ENCODE measurements at regions not wholly inside any gene's neighbourhood (a gene's known extent, or its start where the extent isn't known, plus 50 kb on each side); places are given as distances from the start of the nearest gene placed in this dataset.

DNA sequence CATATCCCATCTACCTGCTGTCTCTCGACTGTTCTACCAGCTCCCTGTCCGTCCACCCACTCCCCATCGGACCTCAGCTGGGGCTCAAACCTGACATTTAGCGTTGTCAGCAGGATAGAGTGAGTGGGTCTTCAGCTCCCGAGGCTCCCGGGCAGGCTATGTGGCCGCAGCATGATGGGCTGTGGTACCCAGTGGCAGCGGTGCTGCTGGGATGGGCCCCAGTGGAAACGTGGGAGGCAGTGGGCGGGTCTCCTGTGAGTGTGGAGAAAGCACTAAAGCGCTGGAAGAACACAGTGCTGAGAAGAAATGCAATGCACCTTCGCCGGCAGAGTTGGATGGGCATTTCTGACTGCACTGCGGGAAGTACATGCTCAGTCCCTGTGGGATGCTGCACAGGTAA lies 204.8 kb upstream of the SYT4 start:
- TF ChIP-seq, protein P1, sequence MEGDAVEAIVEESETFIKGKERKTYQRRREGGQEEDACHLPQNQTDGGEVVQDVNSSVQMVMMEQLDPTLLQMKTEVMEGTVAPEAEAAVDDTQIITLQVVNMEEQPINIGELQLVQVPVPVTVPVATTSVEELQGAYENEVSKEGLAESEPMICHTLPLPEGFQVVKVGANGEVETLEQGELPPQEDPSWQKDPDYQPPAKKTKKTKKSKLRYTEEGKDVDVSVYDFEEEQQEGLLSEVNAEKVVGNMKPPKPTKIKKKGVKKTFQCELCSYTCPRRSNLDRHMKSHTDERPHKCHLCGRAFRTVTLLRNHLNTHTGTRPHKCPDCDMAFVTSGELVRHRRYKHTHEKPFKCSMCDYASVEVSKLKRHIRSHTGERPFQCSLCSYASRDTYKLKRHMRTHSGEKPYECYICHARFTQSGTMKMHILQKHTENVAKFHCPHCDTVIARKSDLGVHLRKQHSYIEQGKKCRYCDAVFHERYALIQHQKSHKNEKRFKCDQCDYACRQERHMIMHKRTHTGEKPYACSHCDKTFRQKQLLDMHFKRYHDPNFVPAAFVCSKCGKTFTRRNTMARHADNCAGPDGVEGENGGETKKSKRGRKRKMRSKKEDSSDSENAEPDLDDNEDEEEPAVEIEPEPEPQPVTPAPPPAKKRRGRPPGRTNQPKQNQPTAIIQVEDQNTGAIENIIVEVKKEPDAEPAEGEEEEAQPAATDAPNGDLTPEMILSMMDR (IDR thresholded peaks at IDR 0.05) = no peak
- TF ChIP-seq POLR2A (IDR thresholded peaks at IDR 0.05; ENCODE audit: low read depth) (no peak), POLR2AphosphoS5 (IDR thresholded peaks at IDR 0.05) (no peak)
